ENCODE measurements at regions not wholly inside any gene's neighbourhood (a gene's known extent, or its start where the extent isn't known, plus 50 kb on each side); places are given as distances from the start of the nearest gene placed in this dataset.
A peak's percentile ranks its signal among the peaks of the same experiment; 100 is the strongest.

DNA sequence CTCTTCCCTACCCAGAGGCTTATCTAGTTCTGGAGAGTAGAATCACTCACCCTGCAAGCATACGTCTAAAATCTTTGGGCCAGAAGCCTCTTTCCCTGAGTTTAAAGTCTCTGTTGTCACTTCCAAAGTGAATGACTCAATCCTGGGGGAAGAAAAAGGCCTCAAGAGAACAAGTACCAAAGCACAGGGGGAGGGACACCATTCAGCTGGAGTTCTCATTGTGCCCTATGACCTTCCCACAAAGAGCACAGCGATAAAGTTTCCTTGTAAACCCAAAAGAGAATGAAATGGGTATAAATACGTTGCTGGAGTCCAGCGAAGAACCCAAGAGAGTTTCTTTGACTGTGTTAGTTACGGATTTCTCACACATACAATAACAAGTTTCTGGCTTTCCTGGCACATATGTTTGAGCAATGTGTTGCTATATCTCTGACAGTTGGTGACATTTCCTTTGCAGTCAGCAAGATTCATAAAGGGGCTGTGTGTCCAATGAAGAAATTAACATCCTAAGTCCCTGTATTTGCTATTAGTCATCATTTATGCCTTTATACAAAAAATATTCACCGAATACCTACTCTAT is 107.3 kb upstream of the PTPRG start:
- TF ChIP-seq POLR2A (IDR thresholded peaks at IDR 0.05) (no peak), POLR2AphosphoS5 (IDR thresholded peaks at IDR 0.05) (no peak)
- TF ChIP-seq, protein P1, sequence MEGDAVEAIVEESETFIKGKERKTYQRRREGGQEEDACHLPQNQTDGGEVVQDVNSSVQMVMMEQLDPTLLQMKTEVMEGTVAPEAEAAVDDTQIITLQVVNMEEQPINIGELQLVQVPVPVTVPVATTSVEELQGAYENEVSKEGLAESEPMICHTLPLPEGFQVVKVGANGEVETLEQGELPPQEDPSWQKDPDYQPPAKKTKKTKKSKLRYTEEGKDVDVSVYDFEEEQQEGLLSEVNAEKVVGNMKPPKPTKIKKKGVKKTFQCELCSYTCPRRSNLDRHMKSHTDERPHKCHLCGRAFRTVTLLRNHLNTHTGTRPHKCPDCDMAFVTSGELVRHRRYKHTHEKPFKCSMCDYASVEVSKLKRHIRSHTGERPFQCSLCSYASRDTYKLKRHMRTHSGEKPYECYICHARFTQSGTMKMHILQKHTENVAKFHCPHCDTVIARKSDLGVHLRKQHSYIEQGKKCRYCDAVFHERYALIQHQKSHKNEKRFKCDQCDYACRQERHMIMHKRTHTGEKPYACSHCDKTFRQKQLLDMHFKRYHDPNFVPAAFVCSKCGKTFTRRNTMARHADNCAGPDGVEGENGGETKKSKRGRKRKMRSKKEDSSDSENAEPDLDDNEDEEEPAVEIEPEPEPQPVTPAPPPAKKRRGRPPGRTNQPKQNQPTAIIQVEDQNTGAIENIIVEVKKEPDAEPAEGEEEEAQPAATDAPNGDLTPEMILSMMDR (IDR thresholded peaks at IDR 0.05 in 8 of 11, conservative IDR thresholded peaks at IDR 0.05 in 3 of 11): no peak
- Histone ChIP-seq H3K27me3 (replicated peaks in 1 of 7) (no peaks in the 10 kb centered on the region), H3K9me3 (peaks cover 0 to 9% (median 0%) of the 10 kb centered on the region in 8 donors), H3K4me1 (no peaks in the 10 kb centered on the region), H3K4me3 (no peak overlapping the region), H3K36me3 (no peaks in the 10 kb centered on the region), H3K27ac (no peak overlapping the region)
- no peak for DNase-seq
- WGBS, 5 donors: 78 to 86% (median 79%) methylated on average over 6 of the region's 6 CpGs
- intact Hi-C loops (cut with DNase I; ENCODE audit: low total_unique reads): no loop called here

DNA sequence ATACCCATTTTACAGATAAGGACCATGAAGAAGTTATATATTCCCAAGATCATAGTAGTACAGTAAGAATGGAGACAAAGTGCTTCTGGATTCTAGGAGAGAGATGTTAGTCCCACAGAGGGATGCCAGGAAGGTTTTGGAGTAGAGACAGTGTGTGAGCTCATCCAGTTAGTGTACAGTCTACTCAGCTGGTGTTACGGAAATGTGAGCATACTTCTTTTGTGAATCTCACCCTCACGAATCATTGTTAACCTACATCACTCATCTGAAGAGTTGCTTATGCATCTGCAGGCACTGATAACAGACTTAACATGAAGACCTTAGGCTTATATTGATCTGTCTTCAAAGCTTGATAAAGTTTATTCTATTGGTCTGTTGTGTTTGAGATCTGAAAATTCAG is 106.6 kb upstream of the PTPRG start:
- DNase-seq: no peak
- WGBS, 5 donors: 55 to 94% (median 80%) methylated on average over 2 of the region's 2 CpGs
- intact Hi-C loops (cut with DNase I; ENCODE audit: low total_unique reads): no loop called here
- TF ChIP-seq POLR2AphosphoS5 (IDR thresholded peaks at IDR 0.05) (no peak), POLR2A (IDR thresholded peaks at IDR 0.05) (no peak)
- TF ChIP-seq, protein P1 (IDR thresholded peaks at IDR 0.05 in 8 of 11, conservative IDR thresholded peaks at IDR 0.05 in 3 of 11): no peak
- Histone ChIP-seq H3K36me3 (no peaks in the 10 kb centered on the region), H3K27ac (no peak overlapping the region), H3K4me1 (no peaks in the 10 kb centered on the region), H3K27me3 (replicated peaks in 1 of 7) (no peaks in the 10 kb centered on the region), H3K9me3 (peaks cover 0 to 9% (median 0%) of the 10 kb centered on the region in 8 donors), H3K4me3 (no peak overlapping the region)

DNA sequence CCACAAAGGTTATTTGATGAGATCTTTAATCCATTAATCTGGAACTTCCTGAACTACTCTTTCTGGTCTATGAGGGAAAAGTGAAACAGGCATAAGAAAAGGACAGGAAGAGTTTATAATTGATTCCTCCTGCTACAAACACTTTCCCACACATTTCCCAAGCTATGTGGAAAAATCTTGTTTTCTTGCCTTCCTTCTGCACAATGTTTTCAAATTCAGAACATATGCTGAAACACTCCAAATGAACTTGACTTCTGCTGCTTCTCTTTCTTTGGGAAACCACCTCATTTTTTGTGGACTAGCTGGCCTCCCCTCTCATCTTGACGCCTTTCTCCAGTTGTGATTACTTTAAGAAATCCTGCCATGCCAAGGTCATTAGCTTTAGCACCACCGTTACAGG is 100.7 kb upstream of the PTPRG start:
- H3K4me1 ChIP-seq: no peaks in the 10 kb centered on the region
- WGBS, 5 donors: 60 to 91% (median 78%) methylated on average over 2 of the region's 2 CpGs
- no peak overlapping the region for H3K4me3 ChIP-seq
- intact Hi-C loops (cut with DNase I; ENCODE audit: low total_unique reads): no loop called here
- H3K36me3 ChIP-seq: no peaks in the 10 kb centered on the region
- H3K27me3 ChIP-seq (replicated peaks in 1 of 7): no peaks in the 10 kb centered on the region
- H3K27ac ChIP-seq: no peak overlapping the region
- no peak for DNase-seq
- TF ChIP-seq POLR2AphosphoS5 (IDR thresholded peaks at IDR 0.05) (no peak), POLR2A (IDR thresholded peaks at IDR 0.05) (no peak)
- TF ChIP-seq, protein P1 (IDR thresholded peaks at IDR 0.05 in 8 of 11, conservative IDR thresholded peaks at IDR 0.05 in 3 of 11): no peak
- H3K9me3 ChIP-seq: peaks cover 0 to 9% (median 0%) of the 10 kb centered on the region in 8 donors

DNA sequence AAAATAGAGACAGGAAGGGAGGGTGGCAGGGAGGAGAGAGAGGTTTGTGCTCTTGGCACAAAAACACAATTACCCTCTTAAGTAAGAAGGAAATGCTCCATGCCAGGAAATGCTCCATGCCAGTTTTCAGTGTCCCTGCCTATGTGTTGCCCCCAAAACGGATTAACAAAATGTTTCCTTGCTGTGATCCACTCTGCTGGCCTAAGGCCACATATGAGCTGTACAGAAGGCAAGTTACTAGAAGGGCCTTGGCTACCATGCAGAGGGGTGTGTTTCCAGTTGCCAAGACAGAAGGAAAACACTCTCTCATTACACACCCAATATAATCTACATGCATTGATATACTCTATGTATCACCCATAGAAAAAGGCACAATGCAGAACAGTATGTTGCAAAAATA is 98.2 kb upstream of the PTPRG start:
- Histone ChIP-seq H3K27ac (no peak overlapping the region), H3K27me3 (replicated peaks in 1 of 7) (no peaks in the 10 kb centered on the region), H3K4me1 (no peaks in the 10 kb centered on the region), H3K4me3 (no peak overlapping the region), H3K9me3 (no peaks in the 10 kb centered on the region), H3K36me3 (no peaks in the 10 kb centered on the region)
- no peak for DNase-seq
- TF ChIP-seq POLR2A (IDR thresholded peaks at IDR 0.05) (no peak), POLR2AphosphoS5 (IDR thresholded peaks at IDR 0.05) (peak in 1 of 3 donors; percentile 41)
- intact Hi-C loops (cut with DNase I; ENCODE audit: low total_unique reads): no loop called here
- WGBS, 5 donors: 22 to 59% (median 48%) methylated on average over 1 of the region's 1 CpG

All from spleen (tissue), 11 donors.